Stomach (tissue), 4 donors: ENCODE measurements at regions not wholly inside any gene's neighbourhood (a gene's known extent, or its start where the extent isn't known, plus 50 kb on each side); places are given as distances from the start of the nearest gene placed in this dataset.

Experiments
- CTCF ChIP-seq, 7 experiments: fragments of 450-650 bp in 4 of 7; fragments of 200-600 bp in 3 of 7; sonication (generic) in 3 of 7; IDR thresholded peaks; one replicate each; pipeline ENCODE4 v1.5.1; 2016 to 2019; ENCODE audit warnings: antibody characterized with exemption in 7 of 7, control low read depth in 2 of 7, mild to moderate bottlenecking in 1 of 7
- EP300 ChIP-seq: sonication (generic); formaldehyde crosslinking; IDR thresholded peaks from one replicate; pipeline ENCODE4 v1.6.1; 2017; ENCODE audit warnings: antibody characterized with exemption
- POLR2AphosphoS5 ChIP-seq, 3 donors: sonication (generic); formaldehyde crosslinking; IDR thresholded peaks; one replicate each; pipeline ENCODE4 v1.6.1; 2016; ENCODE audit warnings: antibody characterized with exemption in 3 of 3

GRCh38 chr18:42333558-42333957 is 378.5 kb downstream of the PIK3C3 start:
- TF ChIP-seq CTCF (IDR thresholded peaks at IDR 0.05) (no peak), POLR2AphosphoS5 (IDR thresholded peaks at IDR 0.05) (no peak), EP300 (no peak)
